WTC11 (cell line): ENCODE measurements at regions not wholly inside any gene's neighbourhood (a gene's known extent, or its start where the extent isn't known, plus 50 kb on each side); places are given as distances from the start of the nearest gene placed in this dataset.

Source experiments
- ATAC-seq: fragments of 200-7000 bp; cut with Tn5 transposase; 2 replicates; pipeline ENCODE4 v1.10.0; 2021; ENCODE audit warnings: mild to moderate bottlenecking, moderate library complexity
- CTCF ChIA-PET: fragments of 300-600 bp; sonication (Branson Sonifier 250); formaldehyde crosslinking; loops from one replicate; lab custom pipeline; 2021; ENCODE audit warnings: antibody characterized with exemption; lab: Charles Lee
- POLR2A ChIA-PET: fragments of 350-600 bp; sonication (Branson Sonifier 250); formaldehyde crosslinking; loops from one replicate; lab custom pipeline; 2021; ENCODE audit warnings: antibody characterized with exemption; lab: Charles Lee
- DNase-seq: peaks from one replicate; pipeline ENCODE4 v3.0.0; 2021; ENCODE audit warnings: low spot score
- H3K27ac Mint-ChIP-seq: 2 replicates; pipeline ENCODE4 v1.8.0; 2021; ENCODE audit warnings: mixed read lengths
- H3K27me3 Mint-ChIP-seq: 2 replicates; pipeline ENCODE4 v1.8.0; 2021; ENCODE audit warnings: low read depth, mild to moderate bottlenecking, moderate library complexity, mixed read lengths
- H3K36me3 Mint-ChIP-seq: 2 replicates; pipeline ENCODE4 v1.8.0; 2021; ENCODE audit warnings: mixed read lengths
- H3K4me1 Mint-ChIP-seq: 2 replicates; pipeline ENCODE4 v1.8.0; 2022; ENCODE audit warnings: mixed read lengths
- H3K4me3 Mint-ChIP-seq: 2 replicates; pipeline ENCODE4 v1.8.0; 2021; ENCODE audit warnings: mild to moderate bottlenecking, moderate library complexity, mixed read lengths
- H3K9me3 Mint-ChIP-seq: 2 replicates; pipeline ENCODE4 v1.8.0; 2021; ENCODE audit warnings: mixed read lengths
- EMX1 ChIP-seq: fragments of 250-450 bp; sonication (Bioruptor Pico); IDR thresholded peaks from 2 replicates; pipeline ENCODE4 v1.8.0; 2021; ENCODE audit warnings: mild to moderate bottlenecking
- ESRRA ChIP-seq: sonication (generic); formaldehyde crosslinking; IDR thresholded peaks from 2 replicates; pipeline ENCODE4 v1.8.1; 2022; ENCODE audit warnings: mild to moderate bottlenecking, missing genetic modification reagents, borderline replicate concordance
- GABPB1 ChIP-seq: sonication (generic); formaldehyde crosslinking; IDR thresholded peaks from 2 replicates; pipeline ENCODE4 v1.8.1; 2023; ENCODE audit warnings: mild to moderate bottlenecking, missing genetic modification reagents
- HMGA2 ChIP-seq: fragments of 250-450 bp; sonication (Bioruptor Pico); IDR thresholded peaks from 2 replicates; pipeline ENCODE4 v1.4.0; 2021; ENCODE audit warnings: mild to moderate bottlenecking, moderate library complexity
- JUN ChIP-seq: sonication (generic); formaldehyde crosslinking; IDR thresholded peaks from 2 replicates; pipeline ENCODE4 v1.8.0; 2023; ENCODE audit warnings: mild to moderate bottlenecking, missing genetic modification reagents
- MXD4 ChIP-seq: fragments of 250-450 bp; sonication (Bioruptor Pico); IDR thresholded peaks from 2 replicates; pipeline ENCODE4 v1.8.0; 2021; ENCODE audit warnings: mild to moderate bottlenecking, moderate library complexity, borderline replicate concordance
- NFATC4 ChIP-seq: fragments of 250-450 bp; sonication (Bioruptor Pico); IDR thresholded peaks from 2 replicates; pipeline ENCODE4 v1.9.0; 2021; ENCODE audit warnings: mild to moderate bottlenecking
- NFE2L1 ChIP-seq: sonication (generic); formaldehyde crosslinking; IDR thresholded peaks from 2 replicates; pipeline ENCODE4 v1.8.1; 2023; ENCODE audit warnings: missing genetic modification reagents
- OVOL2 ChIP-seq: fragments of 250-450 bp; sonication (Bioruptor Pico); IDR thresholded peaks from 2 replicates; pipeline ENCODE4 v1.9.0; 2021; ENCODE audit warnings: mild to moderate bottlenecking, borderline replicate concordance
- PRRX2 ChIP-seq: fragments of 250-450 bp; sonication (Bioruptor Pico); IDR thresholded peaks from 2 replicates; pipeline ENCODE4 v1.8.0; 2021; ENCODE audit warnings: mild to moderate bottlenecking
- RORB ChIP-seq: fragments of 250-450 bp; sonication (Bioruptor Pico); IDR thresholded peaks from 2 replicates; pipeline ENCODE4 v1.9.0; 2021; ENCODE audit warnings: mild to moderate bottlenecking
- SMAD4 ChIP-seq: sonication (generic); formaldehyde crosslinking; IDR thresholded peaks from 2 replicates; pipeline ENCODE4 v1.8.0; 2022; ENCODE audit warnings: mild to moderate bottlenecking, missing genetic modification reagents
- ZNF232 ChIP-seq: sonication (generic); formaldehyde crosslinking; IDR thresholded peaks from 2 replicates; pipeline ENCODE4 v1.8.0; 2022; ENCODE audit warnings: mild to moderate bottlenecking, missing genetic modification reagents
- ZNF396 ChIP-seq: fragments of 250-450 bp; sonication (Bioruptor Pico); IDR thresholded peaks from 2 replicates; pipeline ENCODE4 v1.8.0; 2021; ENCODE audit warnings: mild to moderate bottlenecking, moderate library complexity, borderline replicate concordance
- TF ChIP-seq, protein P1 (sequence below): sonication (generic); formaldehyde crosslinking; IDR thresholded peaks from 2 replicates; pipeline ENCODE4 v1.8.1; 2022; ENCODE audit warnings: low read depth, mild to moderate bottlenecking, moderate library complexity, missing genetic modification reagents, borderline replicate concordance
- TF ChIP-seq, protein P2 (sequence below): sonication (generic); formaldehyde crosslinking; IDR thresholded peaks from 2 replicates; pipeline ENCODE4 v1.8.0; 2022; ENCODE audit warnings: mild to moderate bottlenecking, missing genetic modification reagents
- TF ChIP-seq, protein P3 (sequence below): sonication (generic); formaldehyde crosslinking; IDR thresholded peaks from 2 replicates; pipeline ENCODE4 v1.8.1; 2023; ENCODE audit warnings: mild to moderate bottlenecking, missing genetic modification reagents, moderate library complexity
- TF ChIP-seq, protein P4 (sequence below): fragments of 250-450 bp; sonication (Bioruptor Pico); conservative IDR thresholded peaks from 2 replicates; pipeline ENCODE4 v1.9.0; 2021; ENCODE audit warnings: mild to moderate bottlenecking
- TF ChIP-seq, protein P5 (sequence below): sonication (generic); formaldehyde crosslinking; IDR thresholded peaks from 2 replicates; pipeline ENCODE4 v1.8.0; 2022; ENCODE audit warnings: missing genetic modification reagents
- TF ChIP-seq, protein P6 (sequence below): fragments of 250-450 bp; sonication (Bioruptor Pico); IDR thresholded peaks from 2 replicates; pipeline ENCODE4 v1.9.0; 2021; ENCODE audit warnings: mild to moderate bottlenecking
- TF ChIP-seq, protein P7 (sequence below): fragments of 250-450 bp; sonication (Bioruptor Pico); IDR thresholded peaks from 2 replicates; pipeline ENCODE4 v1.8.0; 2021; ENCODE audit warnings: mild to moderate bottlenecking
- TF ChIP-seq, protein P8 (sequence below): sonication (generic); formaldehyde crosslinking; IDR thresholded peaks from 2 replicates; pipeline ENCODE4 v1.8.1; 2023; ENCODE audit warnings: mild to moderate bottlenecking, missing genetic modification reagents, moderate library complexity
- TF ChIP-seq, protein P9 (sequence below): sonication (generic); formaldehyde crosslinking; IDR thresholded peaks from 2 replicates; pipeline ENCODE4 v1.8.1; 2022; ENCODE audit warnings: mild to moderate bottlenecking, missing genetic modification reagents, moderate library complexity, borderline replicate concordance

DNA sequence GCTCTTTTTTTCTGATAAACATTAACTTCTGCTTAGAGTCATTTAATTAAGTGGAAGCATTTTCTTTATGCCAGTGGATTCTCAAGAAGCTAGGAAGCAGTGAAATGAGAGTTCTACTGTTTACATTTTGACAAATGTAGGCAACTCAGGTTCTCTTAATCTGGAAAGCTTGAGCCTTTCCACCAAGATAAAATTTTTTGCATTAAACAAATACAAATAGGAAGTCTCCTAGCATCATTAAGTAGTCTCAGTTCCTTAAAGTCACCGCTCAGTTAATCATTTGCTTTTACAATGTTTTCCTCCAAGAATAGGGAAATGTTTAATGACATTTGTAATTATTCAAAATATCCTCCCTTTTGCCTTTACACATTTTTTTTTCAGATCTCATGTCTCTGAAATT lies 290.4 kb upstream of the PDE4D start (continued):
- TF ChIP-seq, protein P1, sequence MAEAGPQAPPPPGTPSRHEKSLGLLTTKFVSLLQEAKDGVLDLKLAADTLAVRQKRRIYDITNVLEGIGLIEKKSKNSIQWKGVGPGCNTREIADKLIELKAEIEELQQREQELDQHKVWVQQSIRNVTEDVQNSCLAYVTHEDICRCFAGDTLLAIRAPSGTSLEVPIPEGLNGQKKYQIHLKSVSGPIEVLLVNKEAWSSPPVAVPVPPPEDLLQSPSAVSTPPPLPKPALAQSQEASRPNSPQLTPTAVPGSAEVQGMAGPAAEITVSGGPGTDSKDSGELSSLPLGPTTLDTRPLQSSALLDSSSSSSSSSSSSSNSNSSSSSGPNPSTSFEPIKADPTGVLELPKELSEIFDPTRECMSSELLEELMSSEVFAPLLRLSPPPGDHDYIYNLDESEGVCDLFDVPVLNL (CRISPR knock-in tag) = no peak
- TF ChIP-seq, protein P2, sequence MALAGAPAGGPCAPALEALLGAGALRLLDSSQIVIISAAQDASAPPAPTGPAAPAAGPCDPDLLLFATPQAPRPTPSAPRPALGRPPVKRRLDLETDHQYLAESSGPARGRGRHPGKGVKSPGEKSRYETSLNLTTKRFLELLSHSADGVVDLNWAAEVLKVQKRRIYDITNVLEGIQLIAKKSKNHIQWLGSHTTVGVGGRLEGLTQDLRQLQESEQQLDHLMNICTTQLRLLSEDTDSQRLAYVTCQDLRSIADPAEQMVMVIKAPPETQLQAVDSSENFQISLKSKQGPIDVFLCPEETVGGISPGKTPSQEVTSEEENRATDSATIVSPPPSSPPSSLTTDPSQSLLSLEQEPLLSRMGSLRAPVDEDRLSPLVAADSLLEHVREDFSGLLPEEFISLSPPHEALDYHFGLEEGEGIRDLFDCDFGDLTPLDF (CRISPR knock-in tag) = no peak
- TF ChIP-seq ZNF396 (CRISPR knock-in tag) (no peak), RORB (CRISPR knock-in tag) (no peak), GABPB1 (CRISPR knock-in tag) (no peak), HMGA2 (no peak), JUN (CRISPR knock-in tag) (no peak), OVOL2 (CRISPR knock-in tag) (no peak)

DNA sequence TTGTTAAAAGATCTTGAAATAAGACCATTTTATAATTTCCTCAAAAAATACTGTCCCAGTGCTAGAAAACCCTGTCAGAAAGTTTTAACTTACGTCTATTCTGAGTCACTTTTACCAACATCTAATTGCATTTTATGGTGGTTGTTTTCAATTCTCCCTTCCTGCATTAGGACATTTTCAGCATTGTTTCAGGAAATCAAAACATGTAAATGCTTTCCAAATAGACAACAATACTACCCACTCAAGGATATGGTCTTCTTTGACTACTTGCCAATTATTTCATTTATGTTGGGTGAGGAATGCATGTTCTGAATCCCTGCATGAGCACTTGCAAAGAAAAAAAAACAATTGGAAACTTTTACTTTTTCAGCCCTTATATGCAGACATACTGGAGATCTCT lies 284.6 kb upstream of the PDE4D start:
- H3K9me3 Mint-ChIP-seq = peaks cover 14% of the 10 kb centered on the region
- H3K27ac Mint-ChIP-seq = no peak overlapping the region
- H3K36me3 Mint-ChIP-seq = no peaks in the 10 kb centered on the region
- peaks cover 6% of the 10 kb centered on the region; the same call in 1 of the 2 replicates for H3K4me1 Mint-ChIP-seq
- H3K4me3 Mint-ChIP-seq = no peak overlapping the region
- POLR2A ChIA-PET = no interaction called here
- ATAC-seq (no peak), DNase-seq (no peak)
- CTCF ChIA-PET = no interaction called here
- H3K27me3 Mint-ChIP-seq = no peaks in the 10 kb centered on the region
- TF ChIP-seq, protein P3, sequence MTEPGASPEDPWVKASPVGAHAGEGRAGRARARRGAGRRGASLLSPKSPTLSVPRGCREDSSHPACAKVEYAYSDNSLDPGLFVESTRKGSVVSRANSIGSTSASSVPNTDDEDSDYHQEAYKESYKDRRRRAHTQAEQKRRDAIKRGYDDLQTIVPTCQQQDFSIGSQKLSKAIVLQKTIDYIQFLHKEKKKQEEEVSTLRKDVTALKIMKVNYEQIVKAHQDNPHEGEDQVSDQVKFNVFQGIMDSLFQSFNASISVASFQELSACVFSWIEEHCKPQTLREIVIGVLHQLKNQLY = no peak
- TF ChIP-seq, protein P4, sequence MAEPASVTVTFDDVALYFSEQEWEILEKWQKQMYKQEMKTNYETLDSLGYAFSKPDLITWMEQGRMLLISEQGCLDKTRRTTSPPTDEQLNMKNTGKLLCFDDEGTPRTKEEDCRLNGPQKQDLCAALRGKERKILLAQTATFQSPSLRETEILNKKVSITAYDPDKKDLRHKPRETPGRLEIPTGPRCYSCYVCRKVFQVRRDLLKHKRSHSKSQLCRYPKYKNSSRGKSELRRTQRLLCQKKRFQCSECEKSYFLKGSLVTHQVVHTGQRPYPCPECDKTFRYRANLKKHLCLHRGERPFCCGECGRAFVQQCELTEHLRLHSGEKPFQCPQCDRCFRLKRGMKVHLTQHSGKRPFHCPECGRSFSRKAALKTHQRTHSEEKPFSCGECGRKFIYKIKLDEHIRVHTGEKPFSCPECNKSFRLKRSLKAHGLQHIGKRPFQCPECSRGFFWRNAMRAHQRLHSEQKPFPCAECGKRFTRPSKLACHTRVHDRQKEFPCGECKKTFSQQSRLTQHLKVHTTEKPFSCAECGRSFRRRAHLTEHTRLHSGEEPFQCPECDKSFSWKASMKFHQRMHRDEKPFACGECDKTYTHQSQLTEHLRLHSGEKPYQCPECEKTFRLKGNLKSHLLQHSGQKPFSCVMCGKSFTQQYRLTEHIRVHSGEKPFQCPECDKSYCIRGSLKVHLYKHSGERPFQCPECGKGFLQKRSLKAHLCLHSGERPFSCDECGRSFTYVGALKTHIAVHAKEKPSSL = no peak
- TF ChIP-seq EMX1 (CRISPR knock-in tag) (no peak), PRRX2 (CRISPR knock-in tag) (no peak), NFATC4 (CRISPR knock-in tag) (no peak), MXD4 (CRISPR knock-in tag) (no peak), ESRRA (CRISPR knock-in tag) (no peak), NFE2L1 (CRISPR knock-in tag) (no peak), SMAD4 (no peak), ZNF232 (CRISPR knock-in tag) (no peak)
- TF ChIP-seq, protein P5, sequence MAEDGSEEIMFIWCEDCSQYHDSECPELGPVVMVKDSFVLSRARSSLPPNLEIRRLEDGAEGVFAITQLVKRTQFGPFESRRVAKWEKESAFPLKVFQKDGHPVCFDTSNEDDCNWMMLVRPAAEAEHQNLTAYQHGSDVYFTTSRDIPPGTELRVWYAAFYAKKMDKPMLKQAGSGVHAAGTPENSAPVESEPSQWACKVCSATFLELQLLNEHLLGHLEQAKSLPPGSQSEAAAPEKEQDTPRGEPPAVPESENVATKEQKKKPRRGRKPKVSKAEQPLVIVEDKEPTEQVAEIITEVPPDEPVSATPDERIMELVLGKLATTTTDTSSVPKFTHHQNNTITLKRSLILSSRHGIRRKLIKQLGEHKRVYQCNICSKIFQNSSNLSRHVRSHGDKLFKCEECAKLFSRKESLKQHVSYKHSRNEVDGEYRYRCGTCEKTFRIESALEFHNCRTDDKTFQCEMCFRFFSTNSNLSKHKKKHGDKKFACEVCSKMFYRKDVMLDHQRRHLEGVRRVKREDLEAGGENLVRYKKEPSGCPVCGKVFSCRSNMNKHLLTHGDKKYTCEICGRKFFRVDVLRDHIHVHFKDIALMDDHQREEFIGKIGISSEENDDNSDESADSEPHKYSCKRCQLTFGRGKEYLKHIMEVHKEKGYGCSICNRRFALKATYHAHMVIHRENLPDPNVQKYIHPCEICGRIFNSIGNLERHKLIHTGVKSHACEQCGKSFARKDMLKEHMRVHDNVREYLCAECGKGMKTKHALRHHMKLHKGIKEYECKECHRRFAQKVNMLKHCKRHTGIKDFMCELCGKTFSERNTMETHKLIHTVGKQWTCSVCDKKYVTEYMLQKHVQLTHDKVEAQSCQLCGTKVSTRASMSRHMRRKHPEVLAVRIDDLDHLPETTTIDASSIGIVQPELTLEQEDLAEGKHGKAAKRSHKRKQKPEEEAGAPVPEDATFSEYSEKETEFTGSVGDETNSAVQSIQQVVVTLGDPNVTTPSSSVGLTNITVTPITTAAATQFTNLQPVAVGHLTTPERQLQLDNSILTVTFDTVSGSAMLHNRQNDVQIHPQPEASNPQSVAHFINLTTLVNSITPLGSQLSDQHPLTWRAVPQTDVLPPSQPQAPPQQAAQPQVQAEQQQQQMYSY (CRISPR knock-in tag) = no peak
- TF ChIP-seq, protein P6, sequence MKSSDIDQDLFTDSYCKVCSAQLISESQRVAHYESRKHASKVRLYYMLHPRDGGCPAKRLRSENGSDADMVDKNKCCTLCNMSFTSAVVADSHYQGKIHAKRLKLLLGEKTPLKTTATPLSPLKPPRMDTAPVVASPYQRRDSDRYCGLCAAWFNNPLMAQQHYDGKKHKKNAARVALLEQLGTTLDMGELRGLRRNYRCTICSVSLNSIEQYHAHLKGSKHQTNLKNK (CRISPR knock-in tag) = no peak
- TF ChIP-seq, protein P7, sequence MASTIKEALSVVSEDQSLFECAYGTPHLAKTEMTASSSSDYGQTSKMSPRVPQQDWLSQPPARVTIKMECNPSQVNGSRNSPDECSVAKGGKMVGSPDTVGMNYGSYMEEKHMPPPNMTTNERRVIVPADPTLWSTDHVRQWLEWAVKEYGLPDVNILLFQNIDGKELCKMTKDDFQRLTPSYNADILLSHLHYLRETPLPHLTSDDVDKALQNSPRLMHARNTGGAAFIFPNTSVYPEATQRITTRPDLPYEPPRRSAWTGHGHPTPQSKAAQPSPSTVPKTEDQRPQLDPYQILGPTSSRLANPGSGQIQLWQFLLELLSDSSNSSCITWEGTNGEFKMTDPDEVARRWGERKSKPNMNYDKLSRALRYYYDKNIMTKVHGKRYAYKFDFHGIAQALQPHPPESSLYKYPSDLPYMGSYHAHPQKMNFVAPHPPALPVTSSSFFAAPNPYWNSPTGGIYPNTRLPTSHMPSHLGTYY (CRISPR knock-in tag) = no peak
- TF ChIP-seq, protein P8, sequence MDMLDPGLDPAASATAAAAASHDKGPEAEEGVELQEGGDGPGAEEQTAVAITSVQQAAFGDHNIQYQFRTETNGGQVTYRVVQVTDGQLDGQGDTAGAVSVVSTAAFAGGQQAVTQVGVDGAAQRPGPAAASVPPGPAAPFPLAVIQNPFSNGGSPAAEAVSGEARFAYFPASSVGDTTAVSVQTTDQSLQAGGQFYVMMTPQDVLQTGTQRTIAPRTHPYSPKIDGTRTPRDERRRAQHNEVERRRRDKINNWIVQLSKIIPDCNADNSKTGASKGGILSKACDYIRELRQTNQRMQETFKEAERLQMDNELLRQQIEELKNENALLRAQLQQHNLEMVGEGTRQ (CRISPR knock-in tag) = no peak
- TF ChIP-seq, protein P9, sequence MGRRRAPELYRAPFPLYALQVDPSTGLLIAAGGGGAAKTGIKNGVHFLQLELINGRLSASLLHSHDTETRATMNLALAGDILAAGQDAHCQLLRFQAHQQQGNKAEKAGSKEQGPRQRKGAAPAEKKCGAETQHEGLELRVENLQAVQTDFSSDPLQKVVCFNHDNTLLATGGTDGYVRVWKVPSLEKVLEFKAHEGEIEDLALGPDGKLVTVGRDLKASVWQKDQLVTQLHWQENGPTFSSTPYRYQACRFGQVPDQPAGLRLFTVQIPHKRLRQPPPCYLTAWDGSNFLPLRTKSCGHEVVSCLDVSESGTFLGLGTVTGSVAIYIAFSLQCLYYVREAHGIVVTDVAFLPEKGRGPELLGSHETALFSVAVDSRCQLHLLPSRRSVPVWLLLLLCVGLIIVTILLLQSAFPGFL (CRISPR knock-in tag) = no peak
